ENCODE measurements at regions not wholly inside any gene's neighbourhood (a gene's known extent, or its start where the extent isn't known, plus 50 kb on each side); places are given as distances from the start of the nearest gene placed in this dataset.

DNA sequence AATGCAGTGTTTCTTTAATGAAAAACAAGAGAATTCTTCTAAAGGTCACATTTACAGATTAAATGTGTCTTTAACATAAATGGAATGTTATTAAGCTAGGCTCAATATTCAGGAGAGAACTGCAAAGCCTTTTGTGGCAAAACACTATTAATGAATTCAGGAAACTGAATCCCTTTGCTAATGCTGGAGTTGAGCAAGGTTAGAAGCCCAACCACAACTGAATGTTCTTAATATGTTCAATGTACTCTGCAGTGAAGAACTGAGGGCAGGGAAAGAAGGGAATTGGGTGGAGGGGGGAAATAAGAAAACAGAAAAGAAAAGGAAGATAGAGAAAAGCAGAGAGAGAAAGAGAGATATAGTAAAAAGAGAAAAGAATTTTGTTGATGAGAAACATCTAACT, 276.7 kb upstream of the TMEM161B start:
- no peak overlapping the region for H3K4me2 ChIP-seq (ENCODE audit: insufficient read depth, low read length)
- H3K9me3 ChIP-seq (ENCODE audit: low read depth, low read length): no peaks in the 10 kb centered on the region
- no peaks in the 10 kb centered on the region for H3K36me3 ChIP-seq (ENCODE audit: insufficient read depth, low read length)
- H4K20me1 ChIP-seq (ENCODE audit: insufficient read depth, low read length): no peaks in the 10 kb centered on the region
- no peak overlapping the region for H2AFZ ChIP-seq (ENCODE audit: low read length)
- no peak overlapping the region for H3K4me3 ChIP-seq (ENCODE audit: insufficient read depth, low read length)
- TF ChIP-seq, protein P1, sequence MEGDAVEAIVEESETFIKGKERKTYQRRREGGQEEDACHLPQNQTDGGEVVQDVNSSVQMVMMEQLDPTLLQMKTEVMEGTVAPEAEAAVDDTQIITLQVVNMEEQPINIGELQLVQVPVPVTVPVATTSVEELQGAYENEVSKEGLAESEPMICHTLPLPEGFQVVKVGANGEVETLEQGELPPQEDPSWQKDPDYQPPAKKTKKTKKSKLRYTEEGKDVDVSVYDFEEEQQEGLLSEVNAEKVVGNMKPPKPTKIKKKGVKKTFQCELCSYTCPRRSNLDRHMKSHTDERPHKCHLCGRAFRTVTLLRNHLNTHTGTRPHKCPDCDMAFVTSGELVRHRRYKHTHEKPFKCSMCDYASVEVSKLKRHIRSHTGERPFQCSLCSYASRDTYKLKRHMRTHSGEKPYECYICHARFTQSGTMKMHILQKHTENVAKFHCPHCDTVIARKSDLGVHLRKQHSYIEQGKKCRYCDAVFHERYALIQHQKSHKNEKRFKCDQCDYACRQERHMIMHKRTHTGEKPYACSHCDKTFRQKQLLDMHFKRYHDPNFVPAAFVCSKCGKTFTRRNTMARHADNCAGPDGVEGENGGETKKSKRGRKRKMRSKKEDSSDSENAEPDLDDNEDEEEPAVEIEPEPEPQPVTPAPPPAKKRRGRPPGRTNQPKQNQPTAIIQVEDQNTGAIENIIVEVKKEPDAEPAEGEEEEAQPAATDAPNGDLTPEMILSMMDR (IDR thresholded peaks at IDR 0.05; ENCODE audit: extremely low read depth, low read depth, low read length): no peak
- H3K27ac ChIP-seq (ENCODE audit: low read depth, low read length): no peak overlapping the region
- no peaks in the 10 kb centered on the region for H3K79me2 ChIP-seq (ENCODE audit: insufficient read depth, low read length)
- no peaks in the 10 kb centered on the region for H3K4me1 ChIP-seq (ENCODE audit: insufficient read depth, low read length)
- no peaks in the 10 kb centered on the region for H3K27me3 ChIP-seq (ENCODE audit: insufficient read depth, low read length)
- no peak for DNase-seq (ENCODE audit: insufficient read length, low spot score, missing footprints)

DNA sequence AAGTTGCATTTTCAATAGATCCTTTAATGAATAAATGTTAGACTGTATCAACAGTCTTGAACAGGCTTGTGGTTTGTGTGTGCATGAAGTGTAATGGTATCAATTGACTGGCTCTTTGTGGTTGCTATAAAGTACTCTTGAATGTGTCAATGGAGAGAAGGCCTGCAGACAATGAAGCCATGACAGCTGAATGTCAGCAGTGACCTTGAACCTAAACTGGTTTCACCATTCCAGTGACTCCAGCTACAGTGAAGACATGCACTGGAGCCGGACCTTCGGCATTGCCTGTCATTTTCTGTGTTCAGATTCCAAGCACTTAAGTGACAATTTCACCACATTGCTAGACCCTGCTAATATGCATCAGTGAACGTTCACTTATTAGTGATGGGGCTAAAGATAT, 276.0 kb upstream of the TMEM161B start:
- H3K4me2 ChIP-seq (ENCODE audit: insufficient read depth, low read length): no peak overlapping the region
- no peaks in the 10 kb centered on the region for H3K79me2 ChIP-seq (ENCODE audit: insufficient read depth, low read length)
- no peak for DNase-seq (ENCODE audit: insufficient read length, low spot score, missing footprints)
- no peaks in the 10 kb centered on the region for H3K36me3 ChIP-seq (ENCODE audit: insufficient read depth, low read length)
- H2AFZ ChIP-seq (ENCODE audit: low read length): no peak overlapping the region
- H3K27ac ChIP-seq (ENCODE audit: low read depth, low read length): no peak overlapping the region
- no peaks in the 10 kb centered on the region for H4K20me1 ChIP-seq (ENCODE audit: insufficient read depth, low read length)
- no peaks in the 10 kb centered on the region for H3K9me3 ChIP-seq (ENCODE audit: low read depth, low read length)
- H3K27me3 ChIP-seq (ENCODE audit: insufficient read depth, low read length): no peaks in the 10 kb centered on the region
- no peaks in the 10 kb centered on the region for H3K4me1 ChIP-seq (ENCODE audit: insufficient read depth, low read length)
- TF ChIP-seq, protein P1 (IDR thresholded peaks at IDR 0.05; ENCODE audit: extremely low read depth, low read depth, low read length): no peak
- H3K4me3 ChIP-seq (ENCODE audit: insufficient read depth, low read length): no peak overlapping the region

DNA sequence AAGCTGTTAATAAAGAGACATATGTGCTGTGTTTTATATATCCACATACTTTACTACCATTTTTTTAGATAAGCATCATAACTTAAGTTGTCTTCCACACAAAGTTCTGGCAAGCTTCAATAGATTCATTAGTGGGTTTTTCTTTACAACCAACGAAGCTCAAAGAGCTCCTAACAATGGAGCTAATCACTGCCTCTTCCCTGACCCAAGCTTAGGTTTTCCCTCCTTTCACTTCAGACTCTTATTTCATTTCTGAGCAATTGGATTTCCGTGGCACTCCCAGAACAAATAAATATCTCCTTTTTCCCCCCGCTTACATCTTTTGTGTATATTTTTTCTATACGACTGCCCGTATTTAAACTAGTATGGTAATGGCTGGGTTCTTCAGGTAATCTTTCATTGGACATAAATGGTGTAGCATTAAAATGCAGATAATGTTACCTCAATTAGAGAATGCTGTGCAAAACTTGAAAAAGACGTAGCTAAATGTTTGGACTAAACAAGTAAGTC, 275.5 kb upstream of the TMEM161B start:
- H3K9me3 ChIP-seq (ENCODE audit: low read depth, low read length): no peaks in the 10 kb centered on the region
- TF ChIP-seq, protein P1 (IDR thresholded peaks at IDR 0.05; ENCODE audit: extremely low read depth, low read depth, low read length): no peak
- no peaks in the 10 kb centered on the region for H3K36me3 ChIP-seq (ENCODE audit: insufficient read depth, low read length)
- no peaks in the 10 kb centered on the region for H3K27me3 ChIP-seq (ENCODE audit: insufficient read depth, low read length)
- H3K27ac ChIP-seq (ENCODE audit: low read depth, low read length): no peak overlapping the region
- no peak overlapping the region for H3K4me2 ChIP-seq (ENCODE audit: insufficient read depth, low read length)
- H3K4me3 ChIP-seq (ENCODE audit: insufficient read depth, low read length): no peak overlapping the region
- no peaks in the 10 kb centered on the region for H3K4me1 ChIP-seq (ENCODE audit: insufficient read depth, low read length)
- no peak overlapping the region for H2AFZ ChIP-seq (ENCODE audit: low read length)
- no peak for DNase-seq (ENCODE audit: insufficient read length, low spot score, missing footprints)
- H3K79me2 ChIP-seq (ENCODE audit: insufficient read depth, low read length): no peaks in the 10 kb centered on the region
- H4K20me1 ChIP-seq (ENCODE audit: insufficient read depth, low read length): no peaks in the 10 kb centered on the region

DNA sequence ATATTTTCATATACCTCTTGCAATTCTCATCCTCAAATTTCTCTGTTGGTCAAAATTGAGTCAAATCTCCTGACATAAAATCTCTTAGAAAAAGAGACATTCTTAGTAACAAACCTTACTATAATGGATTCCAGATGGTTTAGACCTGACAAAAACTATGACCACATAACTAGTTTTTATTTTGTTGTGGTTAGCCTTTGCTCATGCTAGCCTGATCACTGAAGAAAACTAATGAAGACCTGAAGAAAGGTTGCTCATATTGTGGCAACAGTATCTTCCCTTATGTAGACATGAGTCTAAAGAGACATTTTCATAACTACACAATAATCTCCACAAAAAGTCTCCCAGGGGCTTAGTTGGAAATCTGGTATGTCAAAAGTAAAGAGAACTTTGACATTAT, 274.1 kb upstream of the TMEM161B start:
- no peaks in the 10 kb centered on the region for H3K9me3 ChIP-seq (ENCODE audit: low read depth, low read length)
- TF ChIP-seq, protein P1 (IDR thresholded peaks at IDR 0.05; ENCODE audit: extremely low read depth, low read depth, low read length): no peak
- no peaks in the 10 kb centered on the region for H3K79me2 ChIP-seq (ENCODE audit: insufficient read depth, low read length)
- no peak overlapping the region for H3K4me3 ChIP-seq (ENCODE audit: insufficient read depth, low read length)
- no peak overlapping the region for H2AFZ ChIP-seq (ENCODE audit: low read length)
- no peaks in the 10 kb centered on the region for H3K27me3 ChIP-seq (ENCODE audit: insufficient read depth, low read length)
- H3K4me2 ChIP-seq (ENCODE audit: insufficient read depth, low read length): no peak overlapping the region
- no peaks in the 10 kb centered on the region for H3K36me3 ChIP-seq (ENCODE audit: insufficient read depth, low read length)
- no peak for DNase-seq (ENCODE audit: insufficient read length, low spot score, missing footprints)
- H4K20me1 ChIP-seq (ENCODE audit: insufficient read depth, low read length): no peaks in the 10 kb centered on the region
- H3K27ac ChIP-seq (ENCODE audit: low read depth, low read length): no peak overlapping the region
- H3K4me1 ChIP-seq (ENCODE audit: insufficient read depth, low read length): no peaks in the 10 kb centered on the region

All from osteoblast (primary cell).